Islet of Langerhans (tissue), 1 donor: ENCODE measurements at regions not wholly inside any gene's neighbourhood (a gene's known extent, or its start where the extent isn't known, plus 50 kb on each side); places are given as distances from the start of the nearest gene placed in this dataset.

Experiments used
- FAIRE-seq: peaks from one replicate; lab custom pipeline; 2011; peaks lifted over from hg19 to GRCh38; lab: Jason Lieb, UNC

DNA sequence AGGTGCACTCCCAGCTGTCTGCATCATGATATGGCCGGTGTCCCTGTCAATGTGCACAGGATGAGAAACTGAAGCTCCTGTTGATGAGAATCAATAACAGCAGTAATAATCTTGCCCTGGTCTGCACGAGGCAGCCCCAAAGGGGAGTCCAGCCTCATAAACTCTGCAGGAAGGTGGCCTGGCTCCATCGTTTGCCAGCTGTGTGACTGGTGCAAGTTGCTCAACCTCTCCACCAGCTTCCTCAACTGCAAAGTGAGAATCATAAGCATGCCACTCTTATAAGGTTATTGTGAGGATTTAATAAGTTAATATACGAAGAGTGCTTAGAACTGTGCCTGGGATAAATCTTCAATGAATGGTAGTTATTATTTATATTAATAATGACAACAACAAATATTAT lies 203.4 kb upstream of the HES1 start:
- FAIRE-seq = no peak

- no peak for FAIRE-seq
These were observed 202.5 kb upstream of the HES1 start for GRCh38 chr3:193933451-193933850.

GRCh38 chr3:193935916-193936315 lies 200.0 kb upstream of the HES1 start:
- FAIRE-seq = no peak

GRCh38 chr3:193938613-193939012 lies 197.3 kb upstream of the HES1 start:
- no peak for FAIRE-seq

- FAIRE-seq = no peak
These were observed 196.4 kb upstream of the HES1 start for GRCh38 chr3:193939527-193939926.

- no peak for FAIRE-seq
These were observed 195.4 kb upstream of the HES1 start for GRCh38 chr3:193940526-193940925.

GRCh38 chr3:193941486-193941885 lies 194.5 kb upstream of the HES1 start:
- no peak for FAIRE-seq

- no peak for FAIRE-seq
These were observed 193.4 kb upstream of the HES1 start for GRCh38 chr3:193942516-193943055.

GRCh38 chr3:193943200-193943599 lies 192.7 kb upstream of the HES1 start:
- no peak for FAIRE-seq

GRCh38 chr3:193943851-193944517 lies 192.0 kb upstream of the HES1 start:
- no peak for FAIRE-seq

DNA sequence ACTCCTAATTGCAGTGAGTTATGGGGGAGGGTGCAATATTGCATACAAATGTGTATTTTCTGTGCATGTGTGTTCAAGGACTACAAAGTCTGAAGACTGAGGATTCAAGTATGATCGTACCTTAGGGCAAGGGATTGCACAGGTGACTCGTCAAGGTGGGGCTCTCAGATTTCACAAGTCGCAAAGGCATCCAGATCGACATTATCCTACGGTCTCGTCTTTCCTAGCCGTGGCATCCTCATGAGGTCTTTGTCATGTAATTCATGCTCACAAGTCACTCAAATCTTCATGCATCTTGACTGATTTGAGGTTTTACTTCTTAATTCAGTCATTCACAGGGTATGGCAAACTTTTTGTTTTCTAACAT lies 191.4 kb upstream of the HES1 start:
- FAIRE-seq = no peak

- FAIRE-seq = no peak
These were observed 190.8 kb upstream of the HES1 start for GRCh38 chr3:193945143-193945542.

GRCh38 chr3:193946945-193947344 lies 189.0 kb upstream of the HES1 start:
- no peak for FAIRE-seq

DNA sequence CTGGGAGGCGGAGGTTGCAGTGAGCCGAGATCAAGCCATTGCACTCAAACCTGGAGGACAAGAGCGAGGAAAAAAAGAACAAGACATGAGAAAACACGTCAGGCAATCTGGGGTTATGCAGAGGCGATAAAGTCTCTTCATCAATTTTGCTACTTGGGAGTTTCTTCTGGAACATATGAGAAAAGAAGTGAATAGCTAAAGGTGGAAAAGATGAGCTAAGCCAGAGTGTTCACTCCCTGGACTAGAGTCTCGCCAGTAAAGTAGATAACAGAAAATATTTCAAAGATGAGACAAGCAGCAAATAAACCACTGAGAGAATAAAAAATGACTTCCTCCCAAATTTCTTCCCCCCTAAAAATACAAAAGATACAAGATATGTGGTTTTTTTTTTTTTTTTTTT lies 188.4 kb upstream of the HES1 start:
- no peak for FAIRE-seq

DNA sequence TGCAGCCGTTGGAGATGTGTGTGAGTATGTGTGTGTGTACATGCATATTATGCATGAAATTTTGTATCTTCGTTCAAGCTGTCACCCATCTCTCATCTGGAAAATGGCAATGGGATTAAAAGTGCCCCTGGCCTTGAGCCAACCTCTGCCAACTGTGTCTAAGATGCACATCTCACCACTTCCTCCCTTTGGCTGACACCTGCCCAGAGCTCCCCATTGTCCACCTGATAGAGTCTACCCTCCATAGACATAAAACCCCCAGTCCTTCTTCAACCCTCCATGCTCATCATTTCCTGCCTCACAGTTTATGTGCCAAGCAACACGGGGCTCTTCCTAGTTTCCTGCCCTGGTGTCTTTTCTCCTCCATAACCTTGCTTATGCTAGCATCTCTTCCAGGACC lies 187.5 kb upstream of the HES1 start:
- FAIRE-seq = no peak

GRCh38 chr3:193951859-193952258 lies 184.1 kb upstream of the HES1 start:
- no peak for FAIRE-seq

DNA sequence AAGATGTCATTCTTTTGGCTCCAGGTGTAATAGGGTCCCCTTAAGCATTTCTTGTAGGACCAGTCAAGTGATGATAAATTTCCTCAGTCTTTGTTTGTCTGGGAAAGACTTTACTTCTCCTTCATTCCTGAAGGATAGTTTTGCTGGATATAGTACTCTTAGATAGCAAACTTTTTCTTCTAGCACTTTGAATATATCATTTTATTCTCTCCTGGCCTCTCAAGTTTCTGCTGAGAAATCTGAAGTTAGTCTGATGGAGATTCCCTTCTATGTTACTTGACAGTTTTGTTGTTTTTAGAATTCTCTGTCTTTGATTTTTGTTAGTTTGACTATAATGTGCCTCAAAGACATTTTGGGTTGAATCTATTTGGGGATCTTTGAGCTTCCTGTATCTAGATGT lies 181.2 kb upstream of the HES1 start:
- FAIRE-seq = no peak

GRCh38 chr3:193955719-193956118 lies 180.2 kb upstream of the HES1 start:
- FAIRE-seq = no peak

DNA sequence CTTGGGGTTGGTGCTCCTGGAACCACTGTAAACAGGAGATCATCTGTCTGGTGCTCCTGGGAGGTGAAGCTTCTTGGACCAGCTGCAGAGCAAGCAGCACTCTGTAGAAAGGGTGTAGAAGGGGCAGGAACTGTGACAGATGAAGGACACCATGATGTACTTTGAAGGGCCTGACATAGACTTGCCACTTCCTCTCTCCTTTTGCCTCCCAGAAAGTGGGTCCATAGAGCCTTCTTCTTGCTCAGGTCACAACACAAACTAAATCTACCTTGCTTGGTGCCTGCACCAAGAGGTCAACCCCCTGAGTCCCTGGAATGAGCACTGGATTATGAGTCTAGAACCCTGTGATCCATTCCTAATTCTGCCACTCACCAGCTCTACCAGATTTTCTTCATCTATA lies 176.1 kb upstream of the HES1 start:
- FAIRE-seq = no peak

GRCh38 chr3:193960487-193961274 lies 175.3 kb upstream of the HES1 start:
- FAIRE-seq = no peak

DNA sequence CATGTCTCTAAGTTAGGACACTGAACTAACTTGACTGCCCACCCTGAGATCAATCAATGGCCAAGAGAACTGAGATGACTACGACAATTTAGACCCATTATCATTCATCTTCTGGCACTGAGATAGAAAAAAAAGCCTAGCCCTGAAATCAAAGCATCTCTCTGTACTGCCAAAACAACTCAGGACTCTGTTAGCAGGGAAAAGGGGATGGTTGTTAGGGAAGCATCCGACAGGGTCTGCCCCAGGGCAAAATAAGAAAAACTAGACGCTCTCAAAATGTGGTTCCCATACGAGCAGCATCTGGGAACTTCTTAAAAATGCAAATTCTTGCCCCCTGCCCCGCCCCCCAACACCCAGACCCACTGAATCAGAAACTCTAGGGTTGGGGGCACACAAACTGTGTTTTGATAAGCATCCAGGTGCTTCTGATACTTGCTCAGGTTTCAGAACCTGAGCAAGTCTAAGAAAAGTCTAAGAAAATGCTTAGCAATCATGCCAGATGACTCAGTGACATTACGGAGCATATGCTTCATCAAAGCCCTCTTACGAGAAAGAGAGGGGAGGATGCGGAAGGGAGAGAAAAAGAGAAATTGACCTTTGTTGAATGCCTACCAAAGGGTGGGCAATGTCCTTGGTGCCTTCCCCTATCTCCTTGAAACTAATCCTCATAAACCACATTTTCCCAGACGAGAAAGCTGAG lies 172.8 kb upstream of the HES1 start:
- no peak for FAIRE-seq

DNA sequence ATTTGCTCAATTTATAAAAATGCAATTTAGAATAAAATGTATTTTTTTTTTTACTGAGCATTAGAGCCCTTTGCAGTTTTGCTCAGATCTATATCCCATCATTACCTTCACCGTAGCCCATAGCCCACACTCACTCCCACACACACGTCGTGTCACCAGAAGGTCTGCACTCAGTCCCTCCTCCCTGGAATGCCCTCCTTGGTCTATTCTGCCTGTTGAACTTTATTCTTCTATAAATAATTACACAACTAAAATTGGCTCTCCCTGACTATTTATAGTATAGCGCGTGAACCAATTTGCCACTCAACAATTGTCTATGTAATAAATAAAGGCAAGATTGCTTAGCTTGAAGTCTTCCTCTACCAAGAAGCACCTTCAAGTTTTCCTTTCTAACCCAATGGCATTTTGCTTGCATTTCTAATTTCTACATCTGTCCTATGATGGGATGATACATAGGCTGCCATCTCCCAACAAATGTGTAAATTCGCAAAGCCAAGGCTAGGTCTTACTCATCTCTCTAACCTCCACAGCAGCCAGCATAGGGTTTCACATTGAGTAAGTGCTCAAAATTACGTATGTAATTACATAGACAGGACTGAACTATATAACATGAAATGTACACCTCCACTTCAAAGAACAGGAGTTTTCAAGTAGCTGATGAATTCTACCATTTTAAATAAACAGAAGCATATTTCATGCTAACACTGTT lies 172.0 kb upstream of the HES1 start:
- no peak for FAIRE-seq

DNA sequence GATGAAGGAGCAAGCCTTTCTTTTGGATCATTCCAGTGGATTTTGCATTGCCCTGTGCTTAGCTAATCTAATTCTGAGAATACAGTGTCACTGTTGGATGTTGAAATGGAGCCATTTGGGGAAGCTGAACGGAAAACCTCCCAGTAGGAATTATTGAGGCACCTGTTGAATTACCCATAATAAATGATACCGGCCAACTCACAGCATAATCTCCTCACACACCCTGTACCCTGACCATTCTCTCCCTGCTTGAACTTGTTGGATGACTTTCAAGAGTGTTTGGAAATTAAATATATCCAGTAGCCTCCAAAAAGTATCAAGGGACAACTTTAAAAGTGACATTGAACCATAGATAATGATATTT lies 171.4 kb upstream of the HES1 start:
- no peak for FAIRE-seq
